GM12878 (cell line): ENCODE measurements at regions not wholly inside any gene's neighbourhood (a gene's known extent, or its start where the extent isn't known, plus 50 kb on each side); places are given as distances from the start of the nearest gene placed in this dataset.
"Not testable (repeated sequence)": the region's sequence is repeated elsewhere in the genome, so short reads cannot be mapped to it uniquely, and the experiment has no call there.

ENCODE experiments used
- ATAC-seq: fragments of 200-7000 bp; cut with Tn5 transposase; 3 replicates; pipeline ENCODE4 v1.9.1; 2020; ENCODE audit warnings: mild to moderate bottlenecking, moderate library complexity
- BruUV-seq: library from RNA; stranded (reverse); fragments of 400-500 nt; replicated peaks from 2 replicates; lab custom pipeline; 2021; lab: Mats Ljungman, UMichigan
- CTCF ChIA-PET: fragments of 300-600 bp; sonication (Branson Sonifier 250); formaldehyde crosslinking; extraction: SDS; loops from one replicate; lab custom pipeline; 2021; ENCODE audit warnings: inconsistent platforms; lab: Yijun Ruan, JAX
- POLR2A ChIA-PET: fragments of 350-600 bp; formaldehyde crosslinking; extraction: SDS; loops from one replicate; lab custom pipeline; 2021; ENCODE audit warnings: inconsistent platforms; lab: Charles Lee
- RAD21 ChIA-PET: fragments of 300-600 bp; sonication (Branson Sonifier 250); formaldehyde crosslinking; loops from one replicate; lab custom pipeline; 2023; ENCODE audit warnings: antibody characterized with exemption; ENCODE audit not compliant: unreplicated experiment; lab: Charles Lee
- SMC1A ChIA-PET: fragments of 300-600 bp; sonication (Branson Sonifier 250); formaldehyde crosslinking; loops from one replicate; lab custom pipeline; 2023; ENCODE audit not compliant: unreplicated experiment, uncharacterized antibody; lab: Charles Lee
- DNase-seq: peaks from one replicate; pipeline ENCODE4 v3.0.0-alpha.2; 2011; ENCODE audit warnings: low read depth, low spot score
- FAIRE-seq: peaks from 3 replicates; lab custom pipeline; 2011; peaks lifted over from hg19 to GRCh38; lab: Jason Lieb, UNC
- H2AFZ ChIP-seq: 2 replicates; pipeline ENCODE4 v1.6.0; 2011; ENCODE audit warnings: low read depth, low read length, control low read depth; ENCODE audit not compliant: control insufficient read depth
- H3K27ac ChIP-seq: 2 replicates; pipeline ENCODE4 v1.5.1; 2011; ENCODE audit warnings: control low read depth; ENCODE audit not compliant: control insufficient read depth, insufficient read depth
- H3K27me3 ChIP-seq, 2 experiments: replicated peaks in 1 of 2; 2 replicates each; pipeline versions ENCODE4 v1.6.0 to v1.6.1; 2011; ENCODE audit warnings: low read length in 1 of 2; ENCODE audit not compliant: control insufficient read depth in 2 of 2, insufficient read depth in 2 of 2
- H3K36me3 ChIP-seq, 2 experiments: 2 replicates each; pipeline ENCODE4 v1.5.1; 2011; ENCODE audit warnings: low read length in 1 of 2; ENCODE audit not compliant: control insufficient read depth in 2 of 2, insufficient read depth in 2 of 2
- H3K4me1 ChIP-seq: 2 replicates; pipeline ENCODE4 v1.6.1; 2011; ENCODE audit warnings: mild to moderate bottlenecking, low read length, moderate library complexity, mixed read lengths; ENCODE audit not compliant: control insufficient read depth, insufficient read depth
- H3K4me2 ChIP-seq: 2 replicates; pipeline ENCODE4 v1.6.0; 2011; ENCODE audit warnings: control low read depth; ENCODE audit not compliant: control insufficient read depth, insufficient read depth
- H3K4me3 ChIP-seq: fragments of 200-600 bp; sonication (generic); 2 replicates; pipeline ENCODE4 v1.5.1; 2016
- H3K79me2 ChIP-seq: 2 replicates; pipeline ENCODE4 v1.6.0; 2011; ENCODE audit warnings: low read length; ENCODE audit not compliant: control insufficient read depth, insufficient read depth
- H3K9ac ChIP-seq: 2 replicates; pipeline ENCODE4 v1.8.0; 2011; ENCODE audit warnings: low read length, control low read depth, mixed read lengths; ENCODE audit not compliant: control insufficient read depth, insufficient read depth
- H3K9me3 ChIP-seq: replicated peaks from 3 replicates; pipeline ENCODE4 v1.5.1; 2011; ENCODE audit warnings: mild to moderate bottlenecking, low read length; ENCODE audit not compliant: control insufficient read depth, insufficient read depth
- H4K20me1 ChIP-seq: 2 replicates; pipeline ENCODE4 v1.6.0; 2011; ENCODE audit not compliant: control insufficient read depth, insufficient read depth
- WGBS: methylation state at CpG from one replicate; pipeline ENCODE4 v1.1.6; 2016; ENCODE audit warnings: low lambda C conversion rate; ENCODE audit not compliant: insufficient replicate concordance, insufficient coverage; ENCODE audit errors: missing lambda C conversion rate; 5-methylcytosine and 5-hydroxymethylcytosine counted together
- in situ Hi-C: fragments of 300-500 bp; cut with MboI; formaldehyde crosslinking; loops from 9 replicates; pipeline ENCODE4 v1.14.3; 2018; ENCODE audit warnings: mixed read lengths
- intact Hi-C: fragments of 100-400 bp; cut with micrococcal nuclease; formaldehyde crosslinking; loops from one replicate; pipeline ENCODE4 v1.14.2; 2022; ENCODE audit not compliant: unreplicated experiment

DNA sequence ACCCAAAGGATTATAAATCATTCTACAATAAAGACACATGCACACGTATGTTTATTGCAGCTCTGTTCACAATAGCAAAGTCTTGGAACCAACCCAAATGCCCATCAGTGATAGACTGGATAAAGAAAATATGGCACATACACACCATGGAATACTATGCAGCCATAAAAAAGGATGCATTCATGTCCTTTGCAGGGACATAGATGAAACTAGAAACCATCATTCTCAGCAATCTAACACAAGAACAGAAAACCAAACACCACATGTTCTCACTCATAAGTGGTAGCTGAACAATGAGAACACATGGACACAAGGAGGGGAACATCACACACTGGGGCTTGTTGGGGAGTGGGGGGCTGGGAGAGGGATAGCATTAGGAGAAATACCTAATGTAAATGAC, 164.9 kb downstream of the CRPPA start:
- H3K9ac ChIP-seq, H3K36me3 ChIP-seq, H2AFZ ChIP-seq, POLR2A ChIA-PET, H3K4me2 ChIP-seq, H3K27ac ChIP-seq, RAD21 ChIA-PET, SMC1A ChIA-PET, ATAC-seq, H3K4me1 ChIP-seq, intact Hi-C loops, H3K4me3 ChIP-seq, CTCF ChIA-PET, BruUV-seq, H3K79me2 ChIP-seq, H3K27me3 ChIP-seq, DNase-seq, FAIRE-seq, in situ Hi-C loops, H3K9me3 ChIP-seq, H4K20me1 ChIP-seq: not testable (repeated sequence)
- WGBS: 33% methylated on average over 1 of the region's 1 CpG

GRCh38 chr7:16255952-16256351, 165.4 kb downstream of the CRPPA start:
- intact Hi-C loops, H4K20me1 ChIP-seq, H2AFZ ChIP-seq, DNase-seq, in situ Hi-C loops, POLR2A ChIA-PET, ATAC-seq, H3K9me3 ChIP-seq, FAIRE-seq, H3K27ac ChIP-seq, H3K79me2 ChIP-seq, CTCF ChIA-PET, H3K27me3 ChIP-seq, H3K4me2 ChIP-seq, H3K36me3 ChIP-seq, H3K4me3 ChIP-seq, H3K4me1 ChIP-seq, H3K9ac ChIP-seq, BruUV-seq, RAD21 ChIA-PET, SMC1A ChIA-PET: not testable (repeated sequence)
- 29% methylated on average over 2 of the region's 2 CpGs for WGBS

DNA sequence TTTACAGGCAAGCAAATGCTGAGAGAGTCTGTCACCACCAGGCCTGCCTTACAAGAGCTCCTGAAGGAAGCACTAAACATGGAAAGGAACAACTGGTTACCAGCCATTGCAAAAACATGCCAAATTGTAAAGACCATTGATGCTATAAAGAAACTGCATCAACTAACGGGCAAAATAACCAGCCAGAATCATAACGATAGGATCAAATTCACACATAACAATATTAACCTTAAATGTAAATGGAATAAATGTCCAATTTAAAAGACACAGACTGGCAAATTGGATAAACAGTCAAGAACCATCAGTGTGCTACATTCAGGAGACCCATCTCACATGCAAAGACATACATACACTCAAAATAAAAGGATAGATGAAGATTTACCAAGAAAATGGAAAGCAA, 170.7 kb downstream of the CRPPA start:
- H3K27ac ChIP-seq, BruUV-seq, H2AFZ ChIP-seq, H3K9ac ChIP-seq, H3K79me2 ChIP-seq, in situ Hi-C loops, RAD21 ChIA-PET, SMC1A ChIA-PET, CTCF ChIA-PET, H3K27me3 ChIP-seq, DNase-seq, H3K36me3 ChIP-seq, H4K20me1 ChIP-seq, H3K4me2 ChIP-seq, ATAC-seq, H3K4me3 ChIP-seq, intact Hi-C loops, POLR2A ChIA-PET, H3K9me3 ChIP-seq, H3K4me1 ChIP-seq, FAIRE-seq: not testable (repeated sequence)
- 7% methylated on average over 2 of the region's 2 CpGs for WGBS

- H2AFZ ChIP-seq, SMC1A ChIA-PET, RAD21 ChIA-PET, in situ Hi-C loops, H3K4me2 ChIP-seq, CTCF ChIA-PET, H3K9me3 ChIP-seq, H3K27me3 ChIP-seq, DNase-seq, H4K20me1 ChIP-seq, H3K27ac ChIP-seq, POLR2A ChIA-PET, H3K36me3 ChIP-seq, FAIRE-seq, H3K4me1 ChIP-seq, H3K4me3 ChIP-seq, BruUV-seq, intact Hi-C loops, H3K9ac ChIP-seq, ATAC-seq, H3K79me2 ChIP-seq: not testable (repeated sequence)
- WGBS: 64% methylated on average over 7 of the region's 7 CpGs
Observed at GRCh38 chr7:16249204-16249603, 172.1 kb downstream of the CRPPA start.
